ENCODE measurements at regions not wholly inside any gene's neighbourhood (a gene's known extent, or its start where the extent isn't known, plus 50 kb on each side); places are given as distances from the start of the nearest gene placed in this dataset.

- no peak for TF ChIP-seq CTCF (IDR thresholded peaks at IDR 0.05)
- TF ChIP-seq POLR2A (IDR thresholded peaks at IDR 0.05) = no peak
- no peak for TF ChIP-seq EP300 (IDR thresholded peaks at IDR 0.05)
- TF ChIP-seq POLR2AphosphoS5 (IDR thresholded peaks at IDR 0.05) = no peak
Measured at GRCh38 chr13:53890696-53891095, 862.1 kb downstream of the OLFM4 start.

Measured in upper lobe of left lung (tissue), 4 donors.